ENCODE measurements at regions not wholly inside any gene's neighbourhood (a gene's known extent, or its start where the extent isn't known, plus 50 kb on each side); places are given as distances from the start of the nearest gene placed in this dataset.

GRCh38 chr18:30862900-30863299 lies 179.6 kb downstream of the DSC3 start:
- intact Hi-C loops (cut with micrococcal nuclease) = no loop called here
- no peak for TF ChIP-seq CTCF (IDR thresholded peaks at IDR 0.05)
- ChIA-PET CTCF (no interaction called here), POLR2A (no interaction called here)
- Mint-ChIP-seq H3K27me3 (no peaks in the 10 kb centered on the region), H3K4me1 (no peaks in the 10 kb centered on the region), H3K36me3 (ENCODE audit: low read depth) (no peaks in the 10 kb centered on the region), H3K27ac (no peak overlapping the region), H3K4me3 (no peak overlapping the region), H3K9me3 (no peaks in the 10 kb centered on the region)
- DNase-seq = no peak
- no peak for ATAC-seq (ENCODE audit: low read depth)

- DNase-seq = no peak
- ChIA-PET CTCF (no interaction called here), POLR2A (no interaction called here)
- intact Hi-C loops (cut with micrococcal nuclease) = no loop called here
- Mint-ChIP-seq H3K9me3 (no peaks in the 10 kb centered on the region), H3K4me3 (no peak overlapping the region), H3K4me1 (no peaks in the 10 kb centered on the region), H3K36me3 (ENCODE audit: low read depth) (no peaks in the 10 kb centered on the region), H3K27me3 (no peaks in the 10 kb centered on the region), H3K27ac (no peak overlapping the region)
- no peak for TF ChIP-seq CTCF (IDR thresholded peaks at IDR 0.05)
- ATAC-seq (ENCODE audit: low read depth) = no peak
Measured at GRCh38 chr18:30860741-30861140, 181.8 kb downstream of the DSC3 start.

- Mint-ChIP-seq H3K4me3 (no peak overlapping the region), H3K27me3 (no peaks in the 10 kb centered on the region), H3K36me3 (ENCODE audit: low read depth) (no peaks in the 10 kb centered on the region), H3K4me1 (no peaks in the 10 kb centered on the region), H3K9me3 (no peaks in the 10 kb centered on the region), H3K27ac (no peak overlapping the region)
- POLR2A ChIA-PET = no interaction called here
- no peak for TF ChIP-seq CTCF (IDR thresholded peaks at IDR 0.05)
- DNase-seq (no peak), ATAC-seq (ENCODE audit: low read depth) (no peak)
- CTCF ChIA-PET = no interaction called here
- intact Hi-C loops (cut with micrococcal nuclease) = no loop called here
Measured at GRCh38 chr18:30859036-30859435, 183.5 kb downstream of the DSC3 start.

GRCh38 chr18:30858560-30858959 lies 184.0 kb downstream of the DSC3 start:
- H3K4me1 Mint-ChIP-seq = no peaks in the 10 kb centered on the region
- no peak for ATAC-seq (ENCODE audit: low read depth)
- no peak overlapping the region for H3K4me3 Mint-ChIP-seq
- no peaks in the 10 kb centered on the region for H3K27me3 Mint-ChIP-seq
- POLR2A ChIA-PET = no interaction called here
- TF ChIP-seq CTCF (IDR thresholded peaks at IDR 0.05) = no peak
- no peak overlapping the region for H3K27ac Mint-ChIP-seq
- H3K9me3 Mint-ChIP-seq = no peaks in the 10 kb centered on the region
- CTCF ChIA-PET = no interaction called here
- no peak for DNase-seq
- H3K36me3 Mint-ChIP-seq (ENCODE audit: low read depth) = no peaks in the 10 kb centered on the region
- intact Hi-C loops (cut with micrococcal nuclease) = no loop called here

GRCh38 chr18:30855762-30856161 lies 186.8 kb downstream of the DSC3 start:
- CTCF ChIA-PET = no interaction called here
- Mint-ChIP-seq H3K27me3 (no peaks in the 10 kb centered on the region), H3K27ac (no peak overlapping the region), H3K9me3 (no peaks in the 10 kb centered on the region), H3K4me3 (no peak overlapping the region), H3K4me1 (no peaks in the 10 kb centered on the region), H3K36me3 (ENCODE audit: low read depth) (no peaks in the 10 kb centered on the region)
- intact Hi-C loops (cut with micrococcal nuclease) = no loop called here
- POLR2A ChIA-PET = no interaction called here
- no peak for TF ChIP-seq CTCF (IDR thresholded peaks at IDR 0.05)
- ATAC-seq (ENCODE audit: low read depth) (no peak), DNase-seq (no peak)
